H1 (cell line): ENCODE measurements at regions not wholly inside any gene's neighbourhood (a gene's known extent, or its start where the extent isn't known, plus 50 kb on each side); places are given as distances from the start of the nearest gene placed in this dataset.

Experiments used
- ASH2L ChIP-seq: fragments of 200-600, 300-600 bp; sonication (generic); IDR thresholded peaks from one replicate; pipeline ENCODE4 v1.7.1; 2017; ENCODE audit warnings: low read length
- EGR1 ChIP-seq: IDR thresholded peaks from 2 replicates; pipeline ENCODE4 v1.6.1; 2011; ENCODE audit warnings: low read depth, low read length, borderline replicate concordance
- EP300 ChIP-seq, 2 experiments: IDR thresholded peaks; 1 replicate in 1 of 2; 2 replicates in 1 of 2; pipeline ENCODE4 v1.6.1; 2011 to 2012; ENCODE audit warnings: low read depth in 2 of 2, low read length in 2 of 2, mild to moderate bottlenecking in 2 of 2, borderline replicate concordance in 1 of 2, inconsistent platforms in 1 of 2, moderate library complexity in 1 of 2
- JUND ChIP-seq: IDR thresholded peaks from 2 replicates; pipeline ENCODE4 v1.6.1; 2011; ENCODE audit warnings: mild to moderate bottlenecking, improper control_type of control experiment, low read length
- KDM5A ChIP-seq: fragments of 200-600 bp; IDR thresholded peaks from 2 replicates; pipeline ENCODE4 v1.7.1; 2012; ENCODE audit warnings: mild to moderate bottlenecking, low read length, inconsistent platforms, mixed read lengths
- PHF8 ChIP-seq: fragments of 200-600 bp; sonication (generic); conservative IDR thresholded peaks from 2 replicates; pipeline ENCODE4 v1.7.1; 2012; ENCODE audit warnings: low read depth, mild to moderate bottlenecking, inconsistent platforms, low read length, moderate library complexity
- POLR2A ChIP-seq, 2 experiments: IDR thresholded peaks; 1 replicate in 1 of 2; 2 replicates in 1 of 2; pipeline ENCODE4 v1.6.1; 2011; ENCODE audit warnings: low read depth in 2 of 2, low read length in 2 of 2, mild to moderate bottlenecking in 2 of 2; ENCODE audit errors: control extremely low read depth in 1 of 2
- SIN3A ChIP-seq, 2 experiments: IDR thresholded peaks in 1 of 2; conservative IDR thresholded peaks in 1 of 2; 2 replicates each; pipeline ENCODE4 v1.6.1; 2011 to 2012; ENCODE audit warnings: low read length in 2 of 2, improper control_type of control experiment in 1 of 2, low read depth in 1 of 2, mild to moderate bottlenecking in 1 of 2
- TCF12 ChIP-seq: IDR thresholded peaks from 2 replicates; pipeline ENCODE4 v1.6.1; 2011; ENCODE audit warnings: low read depth, mild to moderate bottlenecking, low read length
- TEAD4 ChIP-seq: IDR thresholded peaks from 2 replicates; pipeline ENCODE4 v1.6.1; 2012; ENCODE audit warnings: low read depth, low read length, inconsistent platforms, mixed read lengths
- YY1 ChIP-seq: IDR thresholded peaks from 2 replicates; pipeline ENCODE4 v1.6.1; 2011; ENCODE audit warnings: low read depth, mild to moderate bottlenecking, low read length
- TF ChIP-seq, protein P1 (sequence below), 3 experiments: IDR thresholded peaks; 1 replicate in 2 of 3; 2 replicates in 1 of 3; pipeline versions ENCODE4 v1.5.1 to v1.6.1; 2011; ENCODE audit warnings: low read length in 3 of 3, mild to moderate bottlenecking in 3 of 3, inconsistent platforms in 2 of 3, low read depth in 1 of 3, moderate library complexity in 1 of 3; ENCODE audit not compliant: insufficient read depth in 1 of 3; ENCODE audit errors: control extremely low read depth in 1 of 3
- TF ChIP-seq, protein P2 (sequence below): fragments of 300-600 bp; sonication (generic); IDR thresholded peaks from 2 replicates; pipeline ENCODE4 v1.7.1; 2012; ENCODE audit warnings: low read length, moderate library complexity, mild to moderate bottlenecking, inconsistent platforms; ENCODE audit not compliant: insufficient replicate concordance
- TF ChIP-seq, protein P3 (sequence below): IDR thresholded peaks from 2 replicates; pipeline ENCODE4 v1.6.1; 2011; ENCODE audit warnings: low read depth, mild to moderate bottlenecking, low read length; ENCODE audit not compliant: insufficient read depth

DNA sequence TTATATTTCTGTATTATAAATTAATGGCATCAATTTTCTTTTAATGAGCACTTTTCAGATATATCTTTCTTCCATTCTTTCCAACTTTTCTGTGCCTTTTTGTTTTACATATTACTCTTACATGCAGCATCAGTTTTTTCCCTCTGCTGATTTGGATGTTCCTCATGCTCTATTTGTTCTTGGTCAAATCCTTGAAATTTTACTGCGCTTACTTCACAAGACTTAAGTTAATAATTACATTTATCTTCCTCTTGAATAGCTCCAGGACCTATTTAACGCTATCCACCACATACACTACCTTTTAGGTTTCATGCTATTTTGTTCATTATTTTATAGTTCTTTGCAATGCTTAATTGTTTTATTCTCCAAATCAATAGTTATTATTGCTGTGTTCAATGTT, 97.6 kb upstream of the CTTNBP2 start:
- TF ChIP-seq, protein P1, sequence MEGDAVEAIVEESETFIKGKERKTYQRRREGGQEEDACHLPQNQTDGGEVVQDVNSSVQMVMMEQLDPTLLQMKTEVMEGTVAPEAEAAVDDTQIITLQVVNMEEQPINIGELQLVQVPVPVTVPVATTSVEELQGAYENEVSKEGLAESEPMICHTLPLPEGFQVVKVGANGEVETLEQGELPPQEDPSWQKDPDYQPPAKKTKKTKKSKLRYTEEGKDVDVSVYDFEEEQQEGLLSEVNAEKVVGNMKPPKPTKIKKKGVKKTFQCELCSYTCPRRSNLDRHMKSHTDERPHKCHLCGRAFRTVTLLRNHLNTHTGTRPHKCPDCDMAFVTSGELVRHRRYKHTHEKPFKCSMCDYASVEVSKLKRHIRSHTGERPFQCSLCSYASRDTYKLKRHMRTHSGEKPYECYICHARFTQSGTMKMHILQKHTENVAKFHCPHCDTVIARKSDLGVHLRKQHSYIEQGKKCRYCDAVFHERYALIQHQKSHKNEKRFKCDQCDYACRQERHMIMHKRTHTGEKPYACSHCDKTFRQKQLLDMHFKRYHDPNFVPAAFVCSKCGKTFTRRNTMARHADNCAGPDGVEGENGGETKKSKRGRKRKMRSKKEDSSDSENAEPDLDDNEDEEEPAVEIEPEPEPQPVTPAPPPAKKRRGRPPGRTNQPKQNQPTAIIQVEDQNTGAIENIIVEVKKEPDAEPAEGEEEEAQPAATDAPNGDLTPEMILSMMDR (IDR thresholded peaks at IDR 0.05; ENCODE audit: control extremely low read depth in 1 of 3, insufficient read depth in 1 of 3, low read depth in 1 of 3, low read length in 3 of 3) = no peak
- TF ChIP-seq, protein P2, sequence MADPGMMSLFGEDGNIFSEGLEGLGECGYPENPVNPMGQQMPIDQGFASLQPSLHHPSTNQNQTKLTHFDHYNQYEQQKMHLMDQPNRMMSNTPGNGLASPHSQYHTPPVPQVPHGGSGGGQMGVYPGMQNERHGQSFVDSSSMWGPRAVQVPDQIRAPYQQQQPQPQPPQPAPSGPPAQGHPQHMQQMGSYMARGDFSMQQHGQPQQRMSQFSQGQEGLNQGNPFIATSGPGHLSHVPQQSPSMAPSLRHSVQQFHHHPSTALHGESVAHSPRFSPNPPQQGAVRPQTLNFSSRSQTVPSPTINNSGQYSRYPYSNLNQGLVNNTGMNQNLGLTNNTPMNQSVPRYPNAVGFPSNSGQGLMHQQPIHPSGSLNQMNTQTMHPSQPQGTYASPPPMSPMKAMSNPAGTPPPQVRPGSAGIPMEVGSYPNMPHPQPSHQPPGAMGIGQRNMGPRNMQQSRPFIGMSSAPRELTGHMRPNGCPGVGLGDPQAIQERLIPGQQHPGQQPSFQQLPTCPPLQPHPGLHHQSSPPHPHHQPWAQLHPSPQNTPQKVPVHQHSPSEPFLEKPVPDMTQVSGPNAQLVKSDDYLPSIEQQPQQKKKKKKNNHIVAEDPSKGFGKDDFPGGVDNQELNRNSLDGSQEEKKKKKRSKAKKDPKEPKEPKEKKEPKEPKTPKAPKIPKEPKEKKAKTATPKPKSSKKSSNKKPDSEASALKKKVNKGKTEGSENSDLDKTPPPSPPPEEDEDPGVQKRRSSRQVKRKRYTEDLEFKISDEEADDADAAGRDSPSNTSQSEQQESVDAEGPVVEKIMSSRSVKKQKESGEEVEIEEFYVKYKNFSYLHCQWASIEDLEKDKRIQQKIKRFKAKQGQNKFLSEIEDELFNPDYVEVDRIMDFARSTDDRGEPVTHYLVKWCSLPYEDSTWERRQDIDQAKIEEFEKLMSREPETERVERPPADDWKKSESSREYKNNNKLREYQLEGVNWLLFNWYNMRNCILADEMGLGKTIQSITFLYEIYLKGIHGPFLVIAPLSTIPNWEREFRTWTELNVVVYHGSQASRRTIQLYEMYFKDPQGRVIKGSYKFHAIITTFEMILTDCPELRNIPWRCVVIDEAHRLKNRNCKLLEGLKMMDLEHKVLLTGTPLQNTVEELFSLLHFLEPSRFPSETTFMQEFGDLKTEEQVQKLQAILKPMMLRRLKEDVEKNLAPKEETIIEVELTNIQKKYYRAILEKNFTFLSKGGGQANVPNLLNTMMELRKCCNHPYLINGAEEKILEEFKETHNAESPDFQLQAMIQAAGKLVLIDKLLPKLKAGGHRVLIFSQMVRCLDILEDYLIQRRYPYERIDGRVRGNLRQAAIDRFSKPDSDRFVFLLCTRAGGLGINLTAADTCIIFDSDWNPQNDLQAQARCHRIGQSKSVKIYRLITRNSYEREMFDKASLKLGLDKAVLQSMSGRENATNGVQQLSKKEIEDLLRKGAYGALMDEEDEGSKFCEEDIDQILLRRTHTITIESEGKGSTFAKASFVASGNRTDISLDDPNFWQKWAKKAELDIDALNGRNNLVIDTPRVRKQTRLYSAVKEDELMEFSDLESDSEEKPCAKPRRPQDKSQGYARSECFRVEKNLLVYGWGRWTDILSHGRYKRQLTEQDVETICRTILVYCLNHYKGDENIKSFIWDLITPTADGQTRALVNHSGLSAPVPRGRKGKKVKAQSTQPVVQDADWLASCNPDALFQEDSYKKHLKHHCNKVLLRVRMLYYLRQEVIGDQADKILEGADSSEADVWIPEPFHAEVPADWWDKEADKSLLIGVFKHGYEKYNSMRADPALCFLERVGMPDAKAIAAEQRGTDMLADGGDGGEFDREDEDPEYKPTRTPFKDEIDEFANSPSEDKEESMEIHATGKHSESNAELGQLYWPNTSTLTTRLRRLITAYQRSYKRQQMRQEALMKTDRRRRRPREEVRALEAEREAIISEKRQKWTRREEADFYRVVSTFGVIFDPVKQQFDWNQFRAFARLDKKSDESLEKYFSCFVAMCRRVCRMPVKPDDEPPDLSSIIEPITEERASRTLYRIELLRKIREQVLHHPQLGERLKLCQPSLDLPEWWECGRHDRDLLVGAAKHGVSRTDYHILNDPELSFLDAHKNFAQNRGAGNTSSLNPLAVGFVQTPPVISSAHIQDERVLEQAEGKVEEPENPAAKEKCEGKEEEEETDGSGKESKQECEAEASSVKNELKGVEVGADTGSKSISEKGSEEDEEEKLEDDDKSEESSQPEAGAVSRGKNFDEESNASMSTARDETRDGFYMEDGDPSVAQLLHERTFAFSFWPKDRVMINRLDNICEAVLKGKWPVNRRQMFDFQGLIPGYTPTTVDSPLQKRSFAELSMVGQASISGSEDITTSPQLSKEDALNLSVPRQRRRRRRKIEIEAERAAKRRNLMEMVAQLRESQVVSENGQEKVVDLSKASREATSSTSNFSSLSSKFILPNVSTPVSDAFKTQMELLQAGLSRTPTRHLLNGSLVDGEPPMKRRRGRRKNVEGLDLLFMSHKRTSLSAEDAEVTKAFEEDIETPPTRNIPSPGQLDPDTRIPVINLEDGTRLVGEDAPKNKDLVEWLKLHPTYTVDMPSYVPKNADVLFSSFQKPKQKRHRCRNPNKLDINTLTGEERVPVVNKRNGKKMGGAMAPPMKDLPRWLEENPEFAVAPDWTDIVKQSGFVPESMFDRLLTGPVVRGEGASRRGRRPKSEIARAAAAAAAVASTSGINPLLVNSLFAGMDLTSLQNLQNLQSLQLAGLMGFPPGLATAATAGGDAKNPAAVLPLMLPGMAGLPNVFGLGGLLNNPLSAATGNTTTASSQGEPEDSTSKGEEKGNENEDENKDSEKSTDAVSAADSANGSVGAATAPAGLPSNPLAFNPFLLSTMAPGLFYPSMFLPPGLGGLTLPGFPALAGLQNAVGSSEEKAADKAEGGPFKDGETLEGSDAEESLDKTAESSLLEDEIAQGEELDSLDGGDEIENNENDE = no peak
- TF ChIP-seq PHF8 (no peak), KDM5A (no peak), TCF12 (no peak), SIN3A (conservative IDR thresholded peaks at IDR 0.05 in 1 of 2, IDR thresholded peaks at IDR 0.05 in 1 of 2; ENCODE audit: low read depth in 1 of 2, low read length in 2 of 2) (no peak), EP300 (IDR thresholded peaks at IDR 0.05; ENCODE audit: borderline replicate concordance in 1 of 2, low read depth in 2 of 2, low read length in 2 of 2) (no peak), ASH2L (no peak), EGR1 (no peak), POLR2A (IDR thresholded peaks at IDR 0.05; ENCODE audit: control extremely low read depth in 1 of 2, low read depth in 2 of 2, low read length in 2 of 2) (no peak), TEAD4 (no peak), YY1 (no peak), JUND (no peak)
- TF ChIP-seq, protein P3, sequence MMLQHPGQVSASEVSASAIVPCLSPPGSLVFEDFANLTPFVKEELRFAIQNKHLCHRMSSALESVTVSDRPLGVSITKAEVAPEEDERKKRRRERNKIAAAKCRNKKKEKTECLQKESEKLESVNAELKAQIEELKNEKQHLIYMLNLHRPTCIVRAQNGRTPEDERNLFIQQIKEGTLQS = no peak
